Stimulated activated naive B cell treated with anti-CD40 and anti-IgM and Interleukin-4, amounts not matched to agents 10 μg/mL and 1 μg/mL and 100 μg/mL, for 72 hours (primary cell): ENCODE measurements at regions not wholly inside any gene's neighbourhood (a gene's known extent, or its start where the extent isn't known, plus 50 kb on each side); places are given as distances from the start of the nearest gene placed in this dataset.

Experiments
- ATAC-seq, 2 donors: fragments of 150-1000 bp; cut with Tn5 transposase; replicated peaks; 2 replicates each; pipeline ENCODE4 v1.10.0; 2021; ENCODE audit warnings: moderate library complexity in 1 of 2
- DNase-seq: peaks from one replicate; pipeline ENCODE4 v3.0.0; 2021
- H3K27ac Mint-ChIP-seq: one replicate; pipeline ENCODE4 v1.8.0; 2022; ENCODE audit warnings: mild to moderate bottlenecking, mixed read lengths
- H3K27me3 Mint-ChIP-seq, 2 donors: one replicate each; pipeline ENCODE4 v1.8.0; 2022; ENCODE audit warnings: mixed read lengths in 2 of 2
- H3K36me3 Mint-ChIP-seq, 2 donors: one replicate each; pipeline ENCODE4 v1.8.0; 2022; ENCODE audit warnings: mixed read lengths in 2 of 2, mild to moderate bottlenecking in 1 of 2
- H3K4me1 Mint-ChIP-seq, 2 donors: one replicate each; pipeline ENCODE4 v1.8.0; 2022; ENCODE audit warnings: mixed read lengths in 2 of 2, mild to moderate bottlenecking in 1 of 2
- H3K4me3 Mint-ChIP-seq, 2 donors: one replicate each; pipeline ENCODE4 v1.8.0; 2022; ENCODE audit warnings: mild to moderate bottlenecking in 2 of 2, mixed read lengths in 2 of 2, moderate library complexity in 1 of 2
- H3K9me3 Mint-ChIP-seq, 2 donors: one replicate each; pipeline ENCODE4 v1.8.0; 2022; ENCODE audit warnings: mixed read lengths in 2 of 2, mild to moderate bottlenecking in 1 of 2

DNA sequence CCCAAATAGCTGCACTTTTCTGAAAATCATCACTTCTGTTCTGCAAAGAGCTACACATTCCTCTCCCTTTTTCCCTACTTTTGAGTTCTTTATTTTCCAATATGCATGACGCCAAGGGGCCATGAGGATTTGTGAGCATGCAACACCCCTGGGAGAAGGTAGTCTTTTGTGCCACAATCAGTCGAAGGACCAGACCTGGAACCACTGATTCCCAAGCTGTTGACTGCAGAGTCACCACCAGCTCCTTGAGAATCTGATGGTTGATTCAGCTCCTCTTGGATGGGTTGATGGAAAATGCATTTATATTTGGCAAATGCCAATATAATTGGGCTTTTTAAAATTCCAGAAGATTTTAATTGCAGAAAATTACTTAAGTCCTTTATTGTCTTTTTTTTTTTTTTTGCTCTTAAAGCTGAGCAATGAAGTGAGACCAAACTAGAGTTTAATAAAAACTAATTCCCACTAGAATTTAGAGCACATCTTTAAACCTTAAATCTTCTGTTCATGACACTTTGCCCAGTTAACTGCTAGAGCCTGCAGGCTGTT, 554.1 kb downstream of the TNS3 start:
- Mint-ChIP-seq H3K9me3 (no peaks in the 10 kb centered on the region), H3K4me1 (no peaks in the 10 kb centered on the region), H3K27me3 (peaks cover 9 to 14% of the 10 kb centered on the region in 2 donors), H3K4me3 (no peak overlapping the region), H3K27ac (no peak overlapping the region), H3K36me3 (no peaks in the 10 kb centered on the region)
- DNase-seq: no peak
- ATAC-seq: no peak

DNA sequence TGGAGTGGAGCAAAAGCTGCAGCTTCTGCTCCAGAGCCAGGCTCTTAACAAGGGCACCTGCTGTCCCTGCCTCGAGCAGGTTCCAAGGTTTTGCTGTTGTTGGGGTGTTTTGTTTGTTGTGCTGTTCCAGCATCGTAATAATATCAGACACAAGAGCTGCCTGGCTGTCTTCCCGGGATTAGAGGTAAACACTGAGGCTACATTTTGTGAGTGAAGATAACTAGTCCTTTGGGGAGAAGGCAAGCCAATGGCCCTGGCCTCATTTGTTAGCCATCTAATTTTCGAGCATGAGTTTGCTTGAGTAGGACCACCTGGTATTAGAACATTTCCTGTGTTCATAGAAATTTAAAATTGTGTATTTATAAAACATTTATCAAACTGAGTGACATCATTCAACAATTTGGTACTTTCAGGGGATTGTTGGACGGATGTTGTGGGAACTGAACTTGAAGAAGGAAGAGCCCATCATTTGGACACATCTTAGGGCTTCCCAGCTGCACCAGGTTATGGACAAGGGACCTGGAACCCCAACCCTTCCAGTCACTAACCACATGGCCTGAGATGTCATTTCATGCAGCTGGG, 555.0 kb downstream of the TNS3 start:
- DNase-seq: no peak
- no peaks in the 10 kb centered on the region for H3K4me1 Mint-ChIP-seq
- no peaks in the 10 kb centered on the region for H3K36me3 Mint-ChIP-seq
- no peaks in the 10 kb centered on the region for H3K9me3 Mint-ChIP-seq
- H3K27ac Mint-ChIP-seq: no peak overlapping the region
- no peak for ATAC-seq
- H3K4me3 Mint-ChIP-seq: no peak overlapping the region
- peaks cover 9 to 14% of the 10 kb centered on the region in 2 donors for H3K27me3 Mint-ChIP-seq

DNA sequence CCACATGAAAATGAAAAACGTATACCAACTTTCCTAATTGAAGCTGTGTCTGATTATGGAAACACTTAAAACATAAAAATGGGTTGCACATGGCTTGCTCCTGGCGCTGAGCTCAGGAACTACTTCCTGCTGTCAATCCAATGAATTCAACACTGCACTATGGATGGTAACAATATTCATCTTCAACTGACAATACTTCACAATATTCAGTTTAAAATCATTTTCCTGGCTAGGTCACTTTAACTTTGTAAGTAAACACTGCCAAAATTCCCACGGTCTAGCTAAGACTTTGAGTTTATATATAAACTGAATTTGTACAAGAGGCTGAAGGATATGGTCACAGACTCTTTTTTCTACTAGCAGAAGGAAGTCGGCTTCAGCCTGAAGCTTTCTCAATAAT, 556.9 kb downstream of the TNS3 start:
- no peak overlapping the region for H3K27ac Mint-ChIP-seq
- H3K4me1 Mint-ChIP-seq: no peaks in the 10 kb centered on the region
- peaks cover 0 to 19% of the 10 kb centered on the region in 2 donors for H3K27me3 Mint-ChIP-seq
- DNase-seq: no peak
- no peaks in the 10 kb centered on the region for H3K36me3 Mint-ChIP-seq
- no peak for ATAC-seq
- H3K4me3 Mint-ChIP-seq: no peak overlapping the region
- no peaks in the 10 kb centered on the region for H3K9me3 Mint-ChIP-seq

DNA sequence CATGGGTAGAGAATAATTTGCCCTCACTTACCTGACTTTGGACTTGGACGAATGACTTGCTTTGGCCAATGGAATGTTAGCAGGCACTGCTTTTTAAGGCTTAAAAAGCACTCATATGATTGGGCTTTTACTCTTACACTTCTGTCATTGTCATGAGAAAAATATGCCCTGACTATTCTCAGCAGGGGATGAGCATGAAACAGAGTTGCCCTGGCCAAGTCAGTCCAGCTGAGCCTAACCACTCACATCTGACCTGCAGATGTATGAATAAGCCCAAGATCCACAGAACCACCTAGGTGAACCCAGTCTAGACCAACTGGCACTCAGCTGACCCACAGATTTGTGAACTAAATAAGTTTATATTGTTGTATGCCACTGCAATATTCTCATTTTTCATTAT, 573.5 kb downstream of the TNS3 start:
- H3K36me3 Mint-ChIP-seq: no peaks in the 10 kb centered on the region
- H3K27me3 Mint-ChIP-seq: peaks cover 10% of the 10 kb centered on the region in 2 donors

DNA sequence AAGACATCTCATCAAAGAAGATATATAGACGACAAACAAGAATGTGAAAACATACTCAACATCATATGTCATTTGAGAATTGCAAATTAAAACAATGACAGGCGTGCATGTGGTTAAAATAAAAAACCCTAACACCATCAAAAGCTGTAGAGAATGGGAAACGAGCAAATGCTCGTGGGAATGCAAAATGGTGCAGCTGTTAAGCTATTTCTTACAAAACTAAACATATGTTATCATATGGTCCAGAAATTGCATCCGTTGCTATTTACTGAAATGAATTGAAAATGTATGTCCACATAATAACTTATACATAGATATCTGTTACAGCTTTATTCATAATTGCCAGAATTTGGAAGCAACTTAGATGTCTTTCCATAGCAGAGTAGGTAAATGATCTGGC, 574.4 kb downstream of the TNS3 start:
- H3K9me3 Mint-ChIP-seq: peaks cover 0 to 1% of the 10 kb centered on the region in 2 donors
- no peaks in the 10 kb centered on the region for H3K36me3 Mint-ChIP-seq
- H3K4me3 Mint-ChIP-seq: no peak overlapping the region
- no peaks in the 10 kb centered on the region for H3K4me1 Mint-ChIP-seq
- DNase-seq: no peak
- peaks cover 10 to 16% of the 10 kb centered on the region in 2 donors for H3K27me3 Mint-ChIP-seq
- H3K27ac Mint-ChIP-seq: no peak overlapping the region
- no peak for ATAC-seq

More for the DNA sequence above, 573.5 kb downstream of the TNS3 start:
- no peak for DNase-seq
- Mint-ChIP-seq H3K4me1 (no peaks in the 10 kb centered on the region), H3K4me3 (no peak overlapping the region), H3K27ac (no peak overlapping the region), H3K9me3 (peaks cover 0 to 1% of the 10 kb centered on the region in 2 donors)
- ATAC-seq: no peak

DNA sequence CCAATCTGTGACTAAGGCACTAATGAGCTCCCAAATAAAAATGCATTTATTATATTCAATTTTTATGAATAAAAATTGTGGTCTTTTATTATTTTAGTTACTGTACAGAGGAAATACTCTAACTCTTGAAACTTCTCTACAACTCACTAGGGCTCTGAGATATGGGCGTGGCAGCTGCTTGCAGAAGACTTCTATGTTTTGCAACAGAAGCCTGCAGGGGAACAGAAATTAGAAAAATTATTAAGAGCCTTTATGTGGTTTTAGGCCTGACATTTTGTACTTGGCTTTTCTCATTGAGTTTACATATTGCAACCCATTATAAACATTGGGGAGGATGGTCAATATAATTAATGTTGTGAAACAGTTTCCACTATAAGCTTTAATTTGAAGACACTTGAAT, 581.4 kb downstream of the TNS3 start:
- Mint-ChIP-seq H3K36me3 (no peaks in the 10 kb centered on the region), H3K27me3 (peaks cover 4 to 12% of the 10 kb centered on the region in 2 donors), H3K4me3 (no peak overlapping the region), H3K27ac (no peak overlapping the region), H3K9me3 (no peaks in the 10 kb centered on the region), H3K4me1 (no peaks in the 10 kb centered on the region)
- DNase-seq (no peak), ATAC-seq (no peak)

DNA sequence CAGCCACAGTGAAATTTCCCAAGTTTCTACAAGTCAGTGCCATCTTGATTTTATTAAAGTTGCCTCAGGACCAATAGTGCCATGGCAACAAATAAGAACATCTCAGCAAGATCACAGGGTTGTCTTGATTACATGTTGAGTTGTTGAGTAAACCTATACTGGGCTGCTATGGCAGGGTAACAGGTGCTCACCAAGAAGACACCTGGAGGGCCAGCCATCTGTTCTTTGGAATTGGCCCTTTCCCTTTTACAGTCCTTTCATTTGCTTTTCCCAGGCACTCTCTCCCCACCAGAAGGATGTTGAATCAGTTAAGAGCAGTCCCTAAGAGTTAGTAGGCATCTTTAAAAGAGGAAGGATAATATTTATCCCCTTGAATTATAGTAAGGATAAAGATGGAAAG, 582.0 kb downstream of the TNS3 start:
- no peak overlapping the region for H3K4me3 Mint-ChIP-seq
- peaks cover 4 to 12% of the 10 kb centered on the region in 2 donors for H3K27me3 Mint-ChIP-seq
- no peaks in the 10 kb centered on the region for H3K36me3 Mint-ChIP-seq
- H3K9me3 Mint-ChIP-seq: no peaks in the 10 kb centered on the region
- no peaks in the 10 kb centered on the region for H3K4me1 Mint-ChIP-seq
- ATAC-seq: no peak
- H3K27ac Mint-ChIP-seq: no peak overlapping the region
- no peak for DNase-seq

DNA sequence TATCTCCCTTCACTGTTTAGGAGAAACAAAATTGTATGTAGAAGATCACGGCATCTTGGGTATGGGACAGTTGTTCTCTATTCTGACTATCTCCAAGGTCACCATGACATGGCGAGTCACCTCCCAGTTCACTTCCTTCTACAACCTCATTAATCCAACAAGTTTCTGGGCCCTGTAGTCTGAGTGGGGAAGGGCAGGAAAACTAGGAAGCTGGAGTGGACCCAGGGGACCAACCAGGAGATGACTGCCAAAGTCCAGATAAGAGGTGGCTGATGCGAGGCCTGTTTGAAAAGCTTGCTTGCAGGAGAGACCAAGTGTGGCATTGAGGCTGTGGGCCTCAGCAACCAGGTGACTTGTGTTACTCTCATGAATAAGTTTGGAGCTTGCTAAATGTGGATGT, 584.9 kb downstream of the TNS3 start:
- Mint-ChIP-seq H3K27ac (no peak overlapping the region), H3K27me3 (peaks cover 2 to 4% of the 10 kb centered on the region in 2 donors), H3K4me1 (no peaks in the 10 kb centered on the region), H3K36me3 (no peaks in the 10 kb centered on the region), H3K4me3 (no peak overlapping the region), H3K9me3 (no peaks in the 10 kb centered on the region)
- ATAC-seq (no peak), DNase-seq (no peak)

DNA sequence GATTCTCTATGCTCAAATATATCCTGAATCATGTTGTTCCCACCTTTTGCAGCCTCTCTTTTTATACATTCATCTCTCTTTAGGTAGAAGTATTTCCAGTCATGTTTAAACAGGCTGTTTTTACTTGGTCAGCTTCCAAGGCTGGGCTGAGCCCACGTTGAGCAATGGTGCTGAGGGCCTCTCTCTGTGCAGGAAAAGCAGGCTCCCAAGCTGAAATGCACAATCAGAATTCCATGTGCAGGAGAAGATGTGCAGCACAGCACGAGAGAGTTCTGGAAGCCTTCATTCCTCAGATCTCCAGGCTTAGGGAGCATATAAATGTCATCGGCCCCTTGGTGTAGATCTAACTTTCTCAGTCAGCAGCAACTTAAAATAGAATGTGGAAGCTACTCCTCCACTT, 588.5 kb downstream of the TNS3 start:
- H3K27ac Mint-ChIP-seq: no peak overlapping the region
- DNase-seq (no peak), ATAC-seq (no peak)
- H3K4me1 Mint-ChIP-seq: no peaks in the 10 kb centered on the region
- no peaks in the 10 kb centered on the region for H3K9me3 Mint-ChIP-seq
- no peaks in the 10 kb centered on the region for H3K36me3 Mint-ChIP-seq
- H3K27me3 Mint-ChIP-seq: no peaks in the 10 kb centered on the region
- H3K4me3 Mint-ChIP-seq: no peak overlapping the region

DNA sequence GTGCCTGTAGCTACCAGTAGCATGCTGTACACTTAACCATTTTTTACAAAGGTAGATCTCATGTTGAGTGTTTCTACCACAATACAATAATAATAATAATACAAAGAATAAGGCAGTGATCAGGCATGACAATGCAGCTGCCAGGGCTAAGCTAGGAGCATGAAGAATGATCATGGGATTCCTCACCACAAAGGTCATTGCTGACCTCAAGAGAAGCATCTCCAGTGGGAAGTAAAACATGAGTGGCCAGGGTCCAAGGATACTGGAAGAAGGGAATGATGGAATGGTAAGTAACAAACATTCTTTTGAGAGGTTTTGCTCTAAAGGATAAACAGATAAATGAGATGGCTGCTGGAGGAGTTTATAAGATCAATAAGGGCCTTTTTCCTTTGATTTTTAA, 591.1 kb downstream of the TNS3 start:
- Mint-ChIP-seq H3K4me3 (no peak overlapping the region), H3K27ac (no peak overlapping the region), H3K9me3 (no peaks in the 10 kb centered on the region), H3K4me1 (no peaks in the 10 kb centered on the region), H3K27me3 (no peaks in the 10 kb centered on the region), H3K36me3 (no peaks in the 10 kb centered on the region)
- ATAC-seq: no peak
- DNase-seq: no peak

DNA sequence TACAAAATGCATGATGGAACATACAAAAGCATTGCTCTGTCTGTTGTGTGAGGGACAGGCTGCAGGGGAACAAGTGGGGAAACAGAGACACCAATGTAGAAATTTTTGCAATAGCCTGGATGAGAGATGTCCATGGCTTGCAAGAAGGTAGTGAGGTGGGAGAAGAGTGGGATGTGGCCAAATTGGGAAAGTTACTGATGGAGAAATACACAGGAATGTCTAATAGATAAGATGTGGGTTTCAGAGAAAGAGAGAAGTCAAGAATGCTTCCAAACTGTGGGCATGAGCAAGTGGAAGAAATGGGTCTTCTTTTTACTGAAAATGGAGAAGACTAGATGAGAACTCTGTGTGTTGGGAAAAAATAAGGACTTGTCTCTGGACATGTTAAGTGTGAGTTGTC, 592.7 kb downstream of the TNS3 start:
- Mint-ChIP-seq H3K4me1 (no peaks in the 10 kb centered on the region), H3K4me3 (no peak overlapping the region), H3K27me3 (no peaks in the 10 kb centered on the region), H3K27ac (no peak overlapping the region), H3K36me3 (no peaks in the 10 kb centered on the region), H3K9me3 (no peaks in the 10 kb centered on the region)
- ATAC-seq (no peak), DNase-seq (no peak)

DNA sequence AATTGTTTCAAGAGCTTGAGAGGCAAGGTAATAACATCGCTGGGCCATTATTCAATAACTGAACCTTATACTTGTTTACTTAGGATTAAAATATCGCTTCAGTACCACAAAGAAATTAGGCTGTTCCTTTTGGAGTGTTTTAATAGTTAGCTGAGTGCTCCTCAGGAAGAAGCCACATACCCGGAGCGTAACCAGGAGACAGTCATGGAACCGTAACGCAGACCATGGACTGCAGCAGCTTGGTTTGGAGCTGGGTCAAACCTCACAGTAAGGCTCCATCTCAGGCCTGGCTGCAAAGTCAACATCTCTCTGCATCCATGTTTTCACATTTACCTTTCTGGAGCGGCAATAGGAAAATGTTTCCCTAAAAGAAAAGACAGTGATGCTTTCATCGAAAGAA, 599.0 kb downstream of the TNS3 start:
- Mint-ChIP-seq H3K27ac (no peak overlapping the region), H3K4me1 (no peaks in the 10 kb centered on the region), H3K4me3 (no peak overlapping the region), H3K36me3 (no peaks in the 10 kb centered on the region), H3K9me3 (no peaks in the 10 kb centered on the region), H3K27me3 (peaks cover 5% of the 10 kb centered on the region in 2 donors)
- no peak for ATAC-seq
- DNase-seq: no peak

DNA sequence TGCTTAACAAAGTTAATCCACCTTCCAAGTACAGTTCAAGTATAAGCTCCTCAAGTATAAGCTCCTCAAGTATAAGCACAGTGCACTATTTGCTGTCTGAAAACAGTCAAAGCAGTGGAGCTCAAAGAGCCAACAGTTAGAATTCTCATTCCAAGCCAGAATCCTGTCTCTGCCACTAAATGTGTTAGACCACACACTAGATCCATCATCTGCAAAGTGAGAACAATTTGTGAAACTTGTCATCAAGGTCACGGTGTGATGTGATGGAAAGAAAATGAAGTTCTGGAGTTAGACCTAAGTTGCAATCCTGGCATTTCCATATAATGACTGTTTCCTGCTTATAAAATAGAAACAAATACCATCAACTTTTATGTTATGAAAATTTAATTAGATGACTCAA, 602.5 kb downstream of the TNS3 start:
- peaks cover 5% of the 10 kb centered on the region in 2 donors for H3K27me3 Mint-ChIP-seq
- H3K4me3 Mint-ChIP-seq: no peak overlapping the region
- H3K36me3 Mint-ChIP-seq: no peaks in the 10 kb centered on the region
- DNase-seq: no peak
- no peak for ATAC-seq
- H3K27ac Mint-ChIP-seq: no peak overlapping the region
- no peaks in the 10 kb centered on the region for H3K9me3 Mint-ChIP-seq
- no peaks in the 10 kb centered on the region for H3K4me1 Mint-ChIP-seq

DNA sequence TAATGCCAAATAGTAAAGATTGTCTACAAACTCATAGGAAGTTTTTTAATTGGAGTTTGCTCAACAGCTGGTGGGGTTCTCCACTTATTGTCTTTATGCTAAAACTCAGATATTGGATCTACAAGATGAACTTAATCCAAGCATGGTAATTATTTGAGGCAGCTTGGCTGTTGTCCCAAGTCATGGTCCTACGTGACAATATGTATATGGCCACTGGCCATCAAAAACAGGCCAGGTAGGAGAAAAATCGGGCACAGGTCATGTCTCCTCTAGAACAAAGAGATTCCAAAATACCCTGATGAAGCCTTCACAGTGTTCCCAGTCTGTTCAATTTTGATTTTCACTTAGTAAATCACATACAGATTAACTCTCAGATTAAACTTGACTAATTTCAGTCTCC, 606.4 kb downstream of the TNS3 start:
- no peak for DNase-seq
- H3K27ac Mint-ChIP-seq: no peak overlapping the region
- no peak for ATAC-seq
- no peaks in the 10 kb centered on the region for H3K9me3 Mint-ChIP-seq
- H3K27me3 Mint-ChIP-seq: no peaks in the 10 kb centered on the region
- H3K4me3 Mint-ChIP-seq: no peak overlapping the region
- no peaks in the 10 kb centered on the region for H3K36me3 Mint-ChIP-seq
- H3K4me1 Mint-ChIP-seq: no peaks in the 10 kb centered on the region

DNA sequence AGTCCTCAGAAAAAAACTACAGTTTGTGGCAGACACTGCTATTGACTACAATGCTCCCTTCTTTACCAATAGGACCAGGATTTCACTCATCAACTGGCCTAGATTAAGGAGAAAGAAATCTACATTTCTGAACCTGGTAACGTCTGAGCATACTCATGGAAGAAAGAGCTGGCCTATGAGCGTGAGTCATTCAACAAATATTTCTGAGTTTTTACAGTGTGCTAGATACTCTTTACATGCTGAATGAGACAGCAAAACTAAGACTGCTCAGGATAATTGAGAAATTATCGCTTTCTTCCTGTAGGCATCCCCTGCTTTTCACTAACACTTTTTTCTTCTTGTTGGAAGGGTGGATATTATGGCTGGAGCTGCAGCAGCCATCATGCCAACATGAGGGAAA, 609.7 kb downstream of the TNS3 start:
- H3K27me3 Mint-ChIP-seq: no peaks in the 10 kb centered on the region
- peaks cover 3 to 8% of the 10 kb centered on the region in 2 donors for H3K9me3 Mint-ChIP-seq
- ATAC-seq (no peak), DNase-seq (no peak)
- H3K27ac Mint-ChIP-seq: no peak overlapping the region
- no peaks in the 10 kb centered on the region for H3K4me1 Mint-ChIP-seq
- H3K36me3 Mint-ChIP-seq: no peaks in the 10 kb centered on the region
- H3K4me3 Mint-ChIP-seq: no peak overlapping the region

DNA sequence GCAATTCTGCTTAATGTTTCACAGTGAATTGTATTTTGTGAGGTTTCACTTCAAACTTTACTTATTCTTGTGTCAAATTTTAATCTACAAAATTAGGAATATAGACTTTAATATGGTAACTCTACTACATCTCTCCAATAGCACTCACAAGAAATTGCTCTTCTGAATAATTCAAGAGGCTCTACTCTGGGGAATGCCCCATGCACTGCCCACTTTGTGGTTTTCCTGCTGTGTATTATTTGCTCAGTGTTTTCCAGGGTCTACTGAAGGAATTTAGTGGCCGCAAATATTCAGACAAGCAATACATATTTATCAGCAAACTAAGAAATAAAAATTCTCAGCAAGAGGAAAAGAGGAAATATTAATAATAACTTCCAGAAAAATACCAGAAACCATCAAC, 611.4 kb downstream of the TNS3 start:
- H3K27me3 Mint-ChIP-seq: no peaks in the 10 kb centered on the region
- peaks cover 3 to 10% of the 10 kb centered on the region in 2 donors for H3K9me3 Mint-ChIP-seq

More for the DNA sequence above, 611.4 kb downstream of the TNS3 start:
- ATAC-seq: no peak
- no peak for DNase-seq
- H3K27ac Mint-ChIP-seq: no peak overlapping the region
- H3K4me3 Mint-ChIP-seq: no peak overlapping the region
- no peaks in the 10 kb centered on the region for H3K36me3 Mint-ChIP-seq
- no peaks in the 10 kb centered on the region for H3K4me1 Mint-ChIP-seq
